Neural cell (in vitro differentiated cells): ENCODE measurements at regions not wholly inside any gene's neighbourhood (a gene's known extent, or its start where the extent isn't known, plus 50 kb on each side); places are given as distances from the start of the nearest gene placed in this dataset.

ENCODE experiments used
- H2AFZ ChIP-seq: fragments of 200-600, 300-800 bp; sonication (generic), shearing (Covaris generic); 2 replicates; pipeline ENCODE4 v1.6.0; 2014; ENCODE audit warnings: low read depth, mild to moderate bottlenecking, antibody characterized with exemption, low read length, moderate library complexity
- H3F3A ChIP-seq: fragments of 200-600 bp; shearing (Covaris generic); 2 replicates; pipeline ENCODE4 v1.6.1; 2016; ENCODE audit warnings: mild to moderate bottlenecking, moderate library complexity, mixed read lengths, antibody characterized with exemption, low read length; ENCODE audit not compliant: insufficient read depth, poor library complexity, severe bottlenecking
- H3K27ac ChIP-seq: fragments of 200-600, 300-800 bp; sonication (generic), shearing (Covaris generic); 2 replicates; pipeline ENCODE4 v1.5.1; 2014; ENCODE audit warnings: mild to moderate bottlenecking, low read length, moderate library complexity
- H3K27me3 ChIP-seq: fragments of 300-800, 200-600 bp; sonication (generic), shearing (Covaris generic); 2 replicates; pipeline ENCODE4 v1.6.0; 2014; ENCODE audit warnings: mild to moderate bottlenecking, low read depth, low read length, moderate library complexity; ENCODE audit not compliant: insufficient read depth
- H3K36me3 ChIP-seq: fragments of 300-800, 200-600 bp; sonication (generic), shearing (Covaris generic); 2 replicates; pipeline ENCODE4 v1.5.1; 2014; ENCODE audit warnings: mild to moderate bottlenecking, antibody characterized with exemption, low read length, moderate library complexity; ENCODE audit not compliant: insufficient read depth
- H3K4me2 ChIP-seq: fragments of 300-800, 200-600 bp; sonication (generic), shearing (Covaris generic); 2 replicates; pipeline ENCODE4 v1.6.0; 2014; ENCODE audit warnings: mild to moderate bottlenecking, low read length
- H3K4me3 ChIP-seq: fragments of 300-800, 200-600 bp; sonication (generic), shearing (Covaris generic); 2 replicates; pipeline ENCODE4 v1.5.1; 2014; ENCODE audit warnings: mild to moderate bottlenecking, low read length, moderate library complexity
- H3K79me2 ChIP-seq: fragments of 200-600 bp; shearing (Covaris generic); replicated peaks from 2 replicates; pipeline ENCODE4 v1.6.0; 2014; ENCODE audit warnings: mild to moderate bottlenecking, low read length, moderate library complexity; ENCODE audit not compliant: insufficient read depth
- H3K9ac ChIP-seq: fragments of 300-800, 200-600 bp; sonication (generic), shearing (Covaris generic); 2 replicates; pipeline ENCODE4 v1.6.1; 2016; ENCODE audit warnings: mild to moderate bottlenecking, low read length, mixed read lengths
- H3K9me2 ChIP-seq: fragments of 200-600 bp; shearing (Covaris generic); 2 replicates; pipeline ENCODE4 v1.6.1; 2016; ENCODE audit warnings: mild to moderate bottlenecking, low read length, mixed read lengths; ENCODE audit not compliant: insufficient read depth
- H3K9me3 ChIP-seq: fragments of 200-600, 300-800 bp; sonication (generic), shearing (Covaris generic); 2 replicates; pipeline ENCODE4 v1.6.1; 2016; ENCODE audit warnings: mild to moderate bottlenecking, mixed run types, low read length, moderate library complexity, mixed read lengths
- H4K20me1 ChIP-seq: fragments of 200-600 bp; shearing (Covaris generic); 2 replicates; pipeline ENCODE4 v1.6.1; 2016; ENCODE audit warnings: mild to moderate bottlenecking, mixed run types; ENCODE audit not compliant: insufficient read depth
- CTCF ChIP-seq: fragments of 450-650 bp; IDR thresholded peaks from 2 replicates; pipeline ENCODE4 v1.5.1; 2014; ENCODE audit warnings: antibody characterized with exemption, mild to moderate bottlenecking, moderate library complexity; ENCODE audit not compliant: poor library complexity, severe bottlenecking
- EP300 ChIP-seq: fragments of 450-650 bp; conservative IDR thresholded peaks from 2 replicates; pipeline ENCODE4 v1.6.1; 2014; ENCODE audit warnings: antibody characterized with exemption, mild to moderate bottlenecking, moderate library complexity; ENCODE audit not compliant: poor library complexity, severe bottlenecking
- EZH2 ChIP-seq: fragments of 200-600, 300-800 bp; shearing (Covaris generic), sonication (generic); IDR thresholded peaks from 2 replicates; pipeline ENCODE4 v1.6.1; 2014; ENCODE audit warnings: antibody characterized with exemption, low read length, borderline replicate concordance, mild to moderate bottlenecking; ENCODE audit not compliant: insufficient read depth, poor library complexity, severe bottlenecking
- MXI1 ChIP-seq: fragments of 450-650 bp; conservative IDR thresholded peaks from 2 replicates; pipeline ENCODE4 v1.6.1; 2014; ENCODE audit warnings: antibody characterized with exemption, mild to moderate bottlenecking; ENCODE audit not compliant: poor library complexity, severe bottlenecking
- POLR2AphosphoS5 ChIP-seq: IDR thresholded peaks from 2 replicates; pipeline ENCODE4 v1.6.1; 2012
- RAD21 ChIP-seq: fragments of 450-650 bp; conservative IDR thresholded peaks from 2 replicates; pipeline ENCODE4 v1.6.1; 2014; ENCODE audit warnings: antibody characterized with exemption, mild to moderate bottlenecking, moderate library complexity
- REST ChIP-seq: IDR thresholded peaks from 2 replicates; pipeline ENCODE4 v1.6.1; 2012; ENCODE audit warnings: borderline replicate concordance
- SMC3 ChIP-seq: fragments of 450-650 bp; conservative IDR thresholded peaks from 2 replicates; pipeline ENCODE4 v1.6.1; 2014; ENCODE audit warnings: antibody characterized with exemption, mild to moderate bottlenecking, moderate library complexity; ENCODE audit not compliant: poor library complexity
- TAF1 ChIP-seq: IDR thresholded peaks from 2 replicates; pipeline ENCODE4 v1.6.1; 2012; ENCODE audit warnings: low read depth

- Histone ChIP-seq H3K4me3 (no peak overlapping the region), H3K4me2 (no peak overlapping the region), H3K36me3 (no peaks in the 10 kb centered on the region), H2AFZ (no peak overlapping the region), H3K9me2 (no peaks in the 10 kb centered on the region), H4K20me1 (no peaks in the 10 kb centered on the region), H3K27me3 (no peaks in the 10 kb centered on the region), H3K9ac (no peak overlapping the region), H3K27ac (no peak overlapping the region), H3K9me3 (no peaks in the 10 kb centered on the region), H3K79me2 (no peaks in the 10 kb centered on the region), H3F3A (no peaks in the 10 kb centered on the region)
- TF ChIP-seq TAF1 = no peak
- TF ChIP-seq POLR2AphosphoS5 = no peak
- no peak for TF ChIP-seq MXI1
- no peak for TF ChIP-seq EP300
- no peak for TF ChIP-seq EZH2
- no peak for TF ChIP-seq REST
- TF ChIP-seq CTCF = no peak
- no peak for TF ChIP-seq SMC3
- no peak for TF ChIP-seq RAD21
Observed at GRCh38 chr12:92079054-92079385, 66.6 kb downstream of the BTG1 start.

DNA sequence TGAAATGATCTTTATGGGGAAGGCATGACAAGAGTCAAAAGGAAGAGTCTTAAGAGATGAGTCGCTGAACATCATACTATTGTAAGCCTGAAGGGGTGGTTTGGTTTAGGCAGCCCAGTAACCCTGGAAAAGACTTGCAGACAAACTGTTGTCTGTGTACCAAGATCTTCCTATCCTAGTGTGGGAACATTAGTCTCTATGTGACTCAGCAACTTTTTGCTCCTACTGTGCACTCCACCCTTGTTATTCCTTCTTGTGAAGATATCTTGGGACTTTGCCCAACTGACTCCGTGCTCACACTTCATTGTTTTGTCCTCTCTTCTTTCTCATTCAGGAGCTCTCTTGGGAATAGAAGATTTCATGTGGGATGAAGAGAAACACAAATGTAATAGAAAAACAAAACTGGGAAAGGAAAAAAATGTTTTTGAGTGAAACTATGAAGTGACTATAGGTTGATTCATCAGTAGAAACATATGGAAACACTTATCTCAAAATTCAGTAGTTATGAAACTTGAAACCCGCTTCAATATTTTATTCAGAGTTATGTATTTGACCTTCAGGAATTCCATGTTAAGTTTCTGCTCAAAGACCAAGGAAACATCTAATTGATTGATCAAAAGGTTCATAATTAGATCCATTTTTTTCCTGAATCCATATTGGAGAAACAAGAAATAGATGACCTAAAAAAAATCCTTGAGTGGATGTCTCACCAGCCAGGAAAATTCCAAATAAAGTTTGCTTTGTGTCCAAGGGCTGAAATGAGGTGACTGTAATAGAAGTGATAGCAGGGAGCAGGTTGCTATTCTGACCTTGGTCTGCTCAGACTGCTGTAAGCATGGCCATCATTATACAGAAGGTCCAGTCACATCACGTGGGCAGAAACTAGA lies 67.2 kb downstream of the BTG1 start:
- no peak overlapping the region for H3K9ac ChIP-seq
- H2AFZ ChIP-seq = no peak overlapping the region
- H3K79me2 ChIP-seq = no peaks in the 10 kb centered on the region
- TF ChIP-seq RAD21 (no peak), EZH2 (no peak), REST (no peak), TAF1 (no peak)
- no peaks in the 10 kb centered on the region for H3K9me2 ChIP-seq
- no peak overlapping the region for H3K27ac ChIP-seq
- H3K36me3 ChIP-seq = no peaks in the 10 kb centered on the region
- H4K20me1 ChIP-seq = no peaks in the 10 kb centered on the region
- no peaks in the 10 kb centered on the region for H3K27me3 ChIP-seq
- H3K4me3 ChIP-seq = no peak overlapping the region
- no peak overlapping the region for H3K4me2 ChIP-seq
- no peaks in the 10 kb centered on the region for H3K9me3 ChIP-seq
- H3F3A ChIP-seq = no peaks in the 10 kb centered on the region
